CD14-positive monocyte (primary cell): ENCODE measurements at regions not wholly inside any gene's neighbourhood (a gene's known extent, or its start where the extent isn't known, plus 50 kb on each side); places are given as distances from the start of the nearest gene placed in this dataset.

ENCODE experiments used
- DNase-seq, 3 donors: peaks; one replicate each; pipeline ENCODE4 v3.0.0-alpha.2; 2011 to 2022
- H2AFZ ChIP-seq: 2 replicates; pipeline ENCODE4 v1.6.0; 2012; ENCODE audit warnings: mild to moderate bottlenecking, low read depth, low read length, inconsistent platforms; ENCODE audit not compliant: insufficient read depth, poor library complexity, severe bottlenecking
- H3K27ac ChIP-seq, 2 donors: 1 replicate in 1 of 2; 2 replicates in 1 of 2; pipeline ENCODE4 v1.5.1; 2012 to 2013; ENCODE audit warnings: low read length in 2 of 2, control low read depth in 1 of 2, inconsistent platforms in 1 of 2, low read depth in 1 of 2, mild to moderate bottlenecking in 1 of 2
- H3K27me3 ChIP-seq, 2 donors: one replicate each; pipeline versions ENCODE4 v1.6.0 to v1.6.1; 2011 to 2013; ENCODE audit warnings: low read length in 2 of 2; ENCODE audit not compliant: control insufficient read depth in 2 of 2, insufficient read depth in 2 of 2
- H3K36me3 ChIP-seq, 2 donors: replicated peaks in 1 of 2; 1 replicate in 1 of 2; 2 replicates in 1 of 2; pipeline versions ENCODE4 v1.5.1 to v1.6.1; 2012 to 2013; ENCODE audit warnings: low read length in 2 of 2, control low read depth in 1 of 2, inconsistent platforms in 1 of 2, mild to moderate bottlenecking in 1 of 2; ENCODE audit not compliant: insufficient read depth in 2 of 2, control insufficient read depth in 1 of 2
- H3K4me1 ChIP-seq, 2 donors: 1 replicate in 1 of 2; 2 replicates in 1 of 2; pipeline versions ENCODE4 v1.5.1 to v1.6.1; 2012 to 2013; ENCODE audit warnings: low read length in 2 of 2, control low read depth in 1 of 2, inconsistent platforms in 1 of 2, mild to moderate bottlenecking in 1 of 2, moderate library complexity in 1 of 2; ENCODE audit not compliant: insufficient read depth in 2 of 2, control insufficient read depth in 1 of 2
- H3K4me2 ChIP-seq: replicated peaks from 2 replicates; pipeline ENCODE3; 2012; ENCODE audit warnings: low read length, moderate library complexity, mild to moderate bottlenecking; ENCODE audit not compliant: poor library complexity, severe bottlenecking; ENCODE audit errors: extremely low read depth
- H3K4me3 ChIP-seq, 3 experiments: fragments of 200-600 bp in 1 of 3; sonication (generic) in 1 of 3; replicated peaks in 1 of 3; 1 replicate in 2 of 3; 2 replicates in 1 of 3; pipeline ENCODE4 v1.5.1; 2011 to 2013; ENCODE audit warnings: low read length in 3 of 3, mild to moderate bottlenecking in 3 of 3, control low read depth in 2 of 3, low read depth in 2 of 3, inconsistent platforms in 1 of 3, moderate library complexity in 1 of 3
- H3K79me2 ChIP-seq: 2 replicates; pipeline ENCODE4 v1.6.0; 2012; ENCODE audit warnings: mild to moderate bottlenecking, control low read depth, inconsistent platforms, low read length, moderate library complexity; ENCODE audit not compliant: insufficient read depth
- H3K9ac ChIP-seq: 2 replicates; pipeline ENCODE4 v1.6.0; 2017; ENCODE audit warnings: low read length, mild to moderate bottlenecking; ENCODE audit not compliant: insufficient read depth, poor library complexity, severe bottlenecking
- H3K9me3 ChIP-seq, 2 donors: replicated peaks in 1 of 2; 1 replicate in 1 of 2; 2 replicates in 1 of 2; pipeline versions ENCODE4 v1.5.1 to v1.6.1; 2012 to 2013; ENCODE audit warnings: low read length in 2 of 2, control low read depth in 1 of 2; ENCODE audit not compliant: control insufficient read depth in 1 of 2, insufficient read depth in 1 of 2
- H4K20me1 ChIP-seq: 2 replicates; pipeline ENCODE4 v1.6.0; 2012; ENCODE audit warnings: mild to moderate bottlenecking, low read length, control low read depth, moderate library complexity; ENCODE audit not compliant: insufficient read depth
- H3K27ac Mint-ChIP-seq, 7 donors: one replicate each; pipeline ENCODE4 v1.8.0; 2020; ENCODE audit warnings: mild to moderate bottlenecking in 7 of 7, mixed read lengths in 7 of 7, moderate library complexity in 6 of 7, inconsistent platforms in 2 of 7
- H3K27me3 Mint-ChIP-seq, 3 donors: one replicate each; pipeline ENCODE4 v1.8.0; 2021 to 2022; ENCODE audit warnings: low read depth in 3 of 3, mild to moderate bottlenecking in 3 of 3, mixed read lengths in 3 of 3, moderate library complexity in 3 of 3, inconsistent platforms in 1 of 3
- H3K36me3 Mint-ChIP-seq, 2 donors: one replicate each; pipeline ENCODE4 v1.8.0; 2020; ENCODE audit warnings: mixed read lengths in 2 of 2, inconsistent platforms in 1 of 2, mild to moderate bottlenecking in 1 of 2
- H3K4me1 Mint-ChIP-seq: one replicate; pipeline ENCODE4 v1.8.0; 2020; ENCODE audit warnings: mild to moderate bottlenecking, mixed read lengths
- H3K4me3 Mint-ChIP-seq, 2 donors: one replicate each; pipeline ENCODE4 v1.8.0; 2020; ENCODE audit warnings: mild to moderate bottlenecking in 2 of 2, mixed read lengths in 2 of 2, moderate library complexity in 1 of 2
- H3K9me3 Mint-ChIP-seq, 7 donors: one replicate each; pipeline ENCODE4 v1.8.0; 2020 to 2022; ENCODE audit warnings: mixed read lengths in 7 of 7, mild to moderate bottlenecking in 6 of 7, moderate library complexity in 6 of 7, inconsistent platforms in 2 of 7
- CTCF ChIP-seq: fragments of 200-600 bp; IDR thresholded peaks from one replicate; pipeline ENCODE4 v1.8.0; 2022; ENCODE audit warnings: antibody characterized with exemption, mild to moderate bottlenecking
- WGBS: methylation state at CpG from one replicate; pipeline ENCODE4 v1.1.5; 2013; ENCODE audit warnings: missing lambda C conversion rate; ENCODE audit not compliant: insufficient coverage; 5-methylcytosine and 5-hydroxymethylcytosine counted together
- intact Hi-C, 2 donors: fragments of 100-400 bp; cut with micrococcal nuclease; formaldehyde crosslinking; loops; one replicate each; pipeline versions ENCODE4 v1.15.0 to v1.15.1; 2023

- intact Hi-C loops: no loop called here
- peaks cover 7 to 31% of the 10 kb centered on the region in 2 donors for H3K9me3 ChIP-seq
- Mint-ChIP-seq H3K4me1 (no peaks in the 10 kb centered on the region), H3K27ac (no peak overlapping the region), H3K36me3 (no peaks in the 10 kb centered on the region), H3K4me3 (no peak overlapping the region), H3K27me3 (peaks cover 0 to 2% (median 0%) of the 10 kb centered on the region in 3 donors), H3K9me3 (peaks cover 8 to 25% (median 16%) of the 10 kb centered on the region in 7 donors)
- TF ChIP-seq CTCF: no peak
- no peaks in the 10 kb centered on the region for H3K4me1 ChIP-seq
- H3K27ac ChIP-seq: no peak overlapping the region
- H3K27me3 ChIP-seq: no peaks in the 10 kb centered on the region
- H3K4me2 ChIP-seq: no peak overlapping the region
- H3K36me3 ChIP-seq: no peaks in the 10 kb centered on the region
- no peak overlapping the region for H2AFZ ChIP-seq
- no peak for DNase-seq
- H3K4me3 ChIP-seq: no peak overlapping the region
- no peak overlapping the region for H3K9ac ChIP-seq
- H3K79me2 ChIP-seq: no peaks in the 10 kb centered on the region
- no peaks in the 10 kb centered on the region for H4K20me1 ChIP-seq
Measured at GRCh38 chr7:81264116-81264515, 345.3 kb upstream of the SEMA3C start.

- no peak for DNase-seq
- Mint-ChIP-seq H3K9me3 (peaks cover 2 to 14% (median 9%) of the 10 kb centered on the region in 7 donors), H3K36me3 (no peaks in the 10 kb centered on the region), H3K4me1 (no peaks in the 10 kb centered on the region), H3K27me3 (peaks cover 0 to 2% (median 0%) of the 10 kb centered on the region in 3 donors), H3K4me3 (no peak overlapping the region), H3K27ac (no peak overlapping the region)
- no peak overlapping the region for H3K4me3 ChIP-seq
- no peak overlapping the region for H3K27ac ChIP-seq
- intact Hi-C loops: no loop called here
- no peaks in the 10 kb centered on the region for H3K4me1 ChIP-seq
- H3K79me2 ChIP-seq: no peaks in the 10 kb centered on the region
- H3K9me3 ChIP-seq: peaks cover 0 to 11% of the 10 kb centered on the region in 2 donors
- H3K36me3 ChIP-seq: no peaks in the 10 kb centered on the region
- H4K20me1 ChIP-seq: no peaks in the 10 kb centered on the region
- no peak overlapping the region for H3K9ac ChIP-seq
- no peak for TF ChIP-seq CTCF
- H3K27me3 ChIP-seq: no peaks in the 10 kb centered on the region
- WGBS: no CpG with 5 or more reads among the region's 2 CpGs
- H3K4me2 ChIP-seq: no peak overlapping the region
- H2AFZ ChIP-seq: no peak overlapping the region
Measured at GRCh38 chr7:81260152-81260551, 341.3 kb upstream of the SEMA3C start.
